HG03354 (cell line): ENCODE measurements at regions not wholly inside any gene's neighbourhood (a gene's known extent, or its start where the extent isn't known, plus 50 kb on each side); places are given as distances from the start of the nearest gene placed in this dataset.
"Not testable (repeated sequence)": the region's sequence is repeated elsewhere in the genome, so short reads cannot be mapped to it uniquely, and the experiment has no call there.

Source experiments
- ATAC-seq: cut with Tn5 transposase; IDR thresholded peaks from one replicate; pipeline ENCODE4 v1.9.1; 2021; ENCODE audit warnings: mild to moderate bottlenecking; ENCODE audit not compliant: unreplicated experiment, poor library complexity, severe bottlenecking

GRCh38 chr10:90218846-90219245, 517.5 kb downstream of the KIF20B start:
- ATAC-seq, result no peak

DNA sequence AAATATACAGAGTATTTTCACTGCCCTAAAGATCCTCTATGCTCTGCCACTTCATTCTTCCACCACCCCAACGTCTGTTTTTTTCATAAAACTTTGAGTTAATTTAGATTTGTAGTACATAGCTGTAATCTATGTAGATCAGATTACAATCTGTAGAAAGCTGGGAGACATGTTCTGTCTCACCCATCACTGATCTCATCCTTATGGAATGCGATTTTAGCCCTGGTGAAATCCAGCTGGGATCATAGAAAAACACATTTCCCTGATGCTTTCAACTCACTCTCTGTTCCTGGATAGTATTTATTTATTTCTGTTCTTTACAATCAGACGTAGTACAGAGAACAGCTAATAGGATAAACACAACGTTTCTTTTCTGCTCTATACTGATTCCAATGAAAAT, 521.0 kb downstream of the KIF20B start:
- ATAC-seq, result no peak

DNA sequence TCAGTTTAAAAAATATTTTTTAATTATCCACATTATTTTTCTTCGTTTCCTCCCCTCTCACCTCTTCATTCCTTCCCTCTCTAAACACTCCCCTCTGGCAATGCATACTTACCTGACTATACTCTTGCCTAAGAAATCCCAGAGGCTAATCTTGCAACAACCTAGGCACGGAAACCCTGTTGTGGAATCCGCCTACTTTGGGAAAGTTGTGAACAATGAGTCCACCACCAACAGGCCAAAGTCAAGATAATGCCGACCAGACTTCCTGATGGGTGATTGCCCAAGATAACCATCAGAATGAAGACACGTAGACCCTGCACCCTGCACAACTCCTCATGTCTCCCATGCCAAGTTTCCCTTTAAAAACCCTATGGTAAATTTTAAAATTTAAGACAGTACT, 521.5 kb downstream of the KIF20B start:
- ATAC-seq, result no peak

GRCh38 chr10:90224791-90225566, 523.6 kb downstream of the KIF20B start:
- ATAC-seq, result no peak

DNA sequence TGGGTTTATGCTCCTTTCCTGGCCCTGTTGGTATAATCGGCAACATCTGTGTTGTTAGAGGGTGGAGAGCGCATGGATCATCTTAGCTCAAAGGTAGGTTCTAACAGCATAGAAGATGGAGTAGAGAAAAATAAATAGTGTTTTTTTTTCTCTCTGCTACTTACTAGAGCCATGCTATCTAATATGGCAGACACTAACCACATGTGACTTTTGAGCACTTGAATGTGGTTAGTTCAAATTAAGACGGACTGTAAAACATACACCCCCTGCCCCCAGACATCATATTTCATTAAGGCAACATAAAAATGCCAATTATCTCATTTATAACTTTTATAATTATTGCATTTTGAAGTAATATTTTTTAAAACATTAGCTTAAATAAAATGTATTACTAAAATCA, 525.1 kb downstream of the KIF20B start:
- no peak for ATAC-seq

DNA sequence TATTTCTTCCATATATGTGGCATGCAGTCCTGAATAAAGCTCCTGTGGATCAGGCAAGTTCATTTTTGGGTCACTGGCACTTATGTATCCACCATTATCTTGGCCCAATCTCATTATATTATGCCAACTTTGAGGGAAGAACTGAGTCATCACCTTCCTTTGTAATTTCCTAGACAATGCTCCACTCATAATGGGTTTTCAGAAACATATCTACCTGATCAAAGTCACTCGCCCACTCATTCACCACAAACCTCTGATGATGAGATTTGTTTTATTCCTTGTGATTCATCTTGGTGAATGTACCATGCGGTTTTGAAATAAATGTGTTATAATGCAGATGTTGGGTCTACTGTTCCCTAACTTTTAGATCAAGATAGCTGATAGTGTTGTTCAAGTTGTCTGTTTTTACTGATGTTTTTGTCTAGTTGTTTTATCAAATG, 525.8 kb downstream of the KIF20B start:
- no peak for ATAC-seq

- no peak for ATAC-seq
These were observed 526.4 kb downstream of the KIF20B start for GRCh38 chr10:90227786-90228185.

DNA sequence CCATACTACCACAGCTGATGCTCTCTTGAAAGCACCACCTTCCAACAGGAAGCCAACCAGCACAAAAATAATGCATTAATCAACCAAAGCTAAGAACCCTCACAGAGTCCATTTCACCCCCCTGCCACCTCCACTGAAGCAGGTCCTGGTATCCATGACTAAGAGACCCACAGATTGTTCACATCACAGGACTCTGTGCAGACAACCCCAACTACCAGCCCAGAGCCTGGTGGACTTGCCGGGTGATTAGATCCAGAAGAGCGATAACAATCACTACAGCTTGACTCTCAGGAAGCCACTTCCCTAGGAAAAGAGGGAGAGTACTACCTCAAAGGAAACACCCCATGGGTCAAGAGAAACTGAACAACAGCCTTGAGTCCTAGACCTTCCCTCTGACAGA, 528.1 kb downstream of the KIF20B start:
- ATAC-seq, result no peak

DNA sequence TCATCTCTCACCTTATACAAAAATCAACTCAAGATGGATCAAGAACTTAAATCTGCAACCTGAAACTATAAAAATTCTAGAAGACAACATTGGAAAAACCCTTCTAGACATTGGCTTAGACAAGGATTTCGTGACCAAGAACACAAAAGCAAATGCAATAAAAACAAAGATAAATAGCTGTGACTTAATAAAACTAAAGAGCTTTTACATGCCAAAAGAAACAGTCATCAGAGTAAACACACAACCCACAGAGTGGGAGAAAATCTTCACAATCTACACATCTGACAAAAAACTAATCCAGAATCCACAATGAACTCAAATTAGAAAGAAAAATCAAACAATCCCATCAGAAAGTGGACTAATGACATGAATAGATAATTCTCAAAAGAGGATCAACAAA, 532.4 kb downstream of the KIF20B start:
- ATAC-seq, result not testable (repeated sequence)

DNA sequence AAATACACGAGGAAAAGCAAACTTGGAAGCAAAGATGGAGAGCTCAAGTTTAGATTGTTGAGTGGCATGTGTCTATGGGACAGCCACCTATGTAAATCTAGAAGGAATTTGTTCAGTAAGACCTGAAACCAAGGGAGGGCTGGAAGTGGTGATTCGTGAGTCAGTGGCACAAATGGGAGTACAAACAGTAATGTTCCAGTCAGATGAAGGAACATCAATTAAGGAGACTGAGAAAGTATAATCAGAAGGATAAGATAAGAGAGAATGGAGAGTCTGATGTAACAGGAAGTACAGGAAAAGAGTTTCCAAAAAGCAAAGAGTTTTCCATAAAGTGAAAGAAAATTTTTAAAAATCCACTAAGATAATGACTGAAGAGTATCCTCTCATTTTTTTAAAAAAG, 544.2 kb downstream of the KIF20B start:
- ATAC-seq, result no peak

DNA sequence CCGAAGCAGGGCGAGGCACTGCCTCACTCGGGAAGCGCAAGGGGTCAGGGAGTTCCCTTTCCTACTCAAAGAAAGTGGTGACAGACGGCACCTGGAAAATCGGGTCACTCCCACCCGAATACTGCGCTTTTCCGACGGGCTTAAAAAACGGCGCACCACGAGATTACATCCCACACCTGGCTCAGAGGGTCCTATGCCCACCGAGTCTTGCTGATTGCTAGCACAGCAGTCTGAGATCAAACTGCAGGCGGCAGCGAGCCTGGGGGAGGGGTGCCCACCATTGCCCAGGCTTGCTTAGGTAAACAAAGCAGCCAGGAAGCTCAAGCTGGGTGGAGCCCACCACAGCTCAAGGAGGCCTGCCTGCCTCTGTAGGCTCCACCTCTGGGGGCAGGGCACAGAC, 549.4 kb downstream of the KIF20B start:
- not testable (repeated sequence) for ATAC-seq

GRCh38 chr10:90269699-90270098, 568.3 kb downstream of the KIF20B start:
- ATAC-seq, result no peak

DNA sequence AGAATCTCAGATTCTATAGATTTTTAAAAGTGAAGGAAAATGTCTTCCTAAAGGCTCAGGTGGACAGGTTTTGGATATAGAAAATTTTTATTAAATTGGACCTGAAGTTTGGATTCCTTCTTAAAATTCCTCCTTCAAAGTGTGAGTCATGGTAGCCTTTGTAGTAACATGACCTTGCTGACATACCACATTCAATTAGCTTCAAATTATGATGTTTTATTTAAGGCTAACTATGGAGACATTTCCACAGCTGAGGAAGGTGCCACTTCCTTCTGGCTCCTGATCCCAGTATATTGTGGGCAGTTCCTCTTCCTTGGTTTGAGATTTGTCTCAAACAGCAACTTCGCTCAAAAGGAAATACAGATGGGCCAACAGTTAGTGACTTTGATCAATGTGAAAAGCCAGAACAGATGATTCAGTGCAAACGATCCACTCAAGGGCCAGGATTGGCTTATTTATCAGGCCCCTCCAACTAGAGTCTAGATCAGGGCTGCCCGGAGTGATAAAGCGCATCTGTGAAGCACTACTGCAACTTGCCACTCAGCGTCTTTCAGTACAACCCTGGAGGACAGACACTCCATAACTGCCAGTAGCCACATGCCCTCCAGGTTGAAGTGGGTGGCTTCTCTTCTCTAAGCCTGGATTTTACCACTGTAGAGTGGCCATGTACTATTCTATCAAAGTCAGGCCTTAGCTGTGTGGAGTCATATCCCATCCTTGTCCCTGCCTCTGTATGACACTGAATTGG, 573.5 kb downstream of the KIF20B start:
- ATAC-seq, result no peak

DNA sequence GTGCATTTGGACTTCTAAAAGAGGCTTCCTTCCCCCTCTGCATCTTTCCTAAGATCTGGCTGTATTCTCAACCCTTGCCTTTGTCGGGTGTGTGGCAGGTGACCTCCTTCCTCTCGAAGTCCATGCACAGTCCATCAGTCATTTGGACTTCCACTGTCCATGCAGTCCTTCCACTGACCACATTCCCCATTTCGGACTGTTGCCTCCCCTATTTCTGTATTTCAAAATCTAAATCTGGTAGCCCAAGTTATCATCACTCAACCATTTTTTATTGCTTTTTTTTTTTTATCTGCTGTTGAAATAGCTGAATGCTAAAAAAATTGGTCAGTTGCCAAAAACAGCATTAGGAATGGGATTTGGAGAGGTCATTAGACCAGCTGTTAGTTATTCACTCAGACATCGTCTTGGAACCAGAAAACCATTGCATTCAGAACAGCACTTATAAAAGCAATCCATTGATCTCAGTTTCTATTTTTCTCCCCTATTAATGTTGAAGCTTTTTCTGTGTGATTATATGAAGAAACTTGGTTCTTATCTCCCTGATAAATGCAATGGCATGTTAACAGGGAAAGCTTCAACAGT, 575.6 kb downstream of the KIF20B start:
- no peak for ATAC-seq

DNA sequence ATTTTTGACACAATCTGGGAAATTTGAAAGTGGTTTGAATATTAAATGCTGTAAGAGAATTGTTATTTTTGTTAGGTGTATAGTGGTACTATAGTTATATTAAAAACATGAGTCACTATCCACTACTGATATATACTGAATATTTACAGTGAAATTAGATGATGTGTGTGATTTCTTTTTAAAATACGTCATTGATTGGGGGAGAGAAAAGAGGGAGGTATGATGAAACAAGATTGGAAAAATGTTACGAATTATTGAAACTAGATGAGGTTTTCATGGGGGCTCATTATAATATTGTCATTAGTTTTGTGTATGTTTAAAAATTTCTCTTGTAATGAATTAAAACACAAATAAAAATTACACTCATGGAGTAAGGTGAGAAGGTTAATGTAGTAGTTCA, 571.4 kb downstream of the HTR7 start:
- no peak for ATAC-seq

GRCh38 chr10:90286941-90287340, 570.9 kb downstream of the HTR7 start:
- ATAC-seq, result no peak

GRCh38 chr10:90288391-90288933, 569.4 kb downstream of the HTR7 start:
- no peak for ATAC-seq

- no peak for ATAC-seq
These were observed 568.8 kb downstream of the HTR7 start for GRCh38 chr10:90289037-90289436.

DNA sequence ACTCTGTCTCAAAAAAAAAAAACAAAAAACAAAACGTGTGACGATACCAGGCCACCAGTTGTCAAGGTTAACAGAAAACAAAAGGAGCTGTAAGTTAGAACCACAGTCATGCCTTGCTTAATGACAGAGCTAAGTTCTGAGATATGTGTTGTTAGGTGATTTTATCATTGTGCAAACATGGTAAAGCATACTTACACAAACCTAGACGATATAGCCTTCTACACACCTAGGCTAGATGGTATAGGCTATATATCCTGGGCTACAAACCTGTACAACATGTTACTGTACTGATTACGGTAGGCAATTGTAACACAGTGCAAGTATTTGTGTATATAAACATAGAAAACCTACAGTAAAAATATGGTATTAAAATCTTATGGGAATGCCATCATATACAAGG, 564.2 kb downstream of the HTR7 start:
- no peak for ATAC-seq

- ATAC-seq, result not testable (repeated sequence)
These were observed 562.9 kb downstream of the HTR7 start for GRCh38 chr10:90294821-90295540.
